ENCODE measurements at regions not wholly inside any gene's neighbourhood (a gene's known extent, or its start where the extent isn't known, plus 50 kb on each side); places are given as distances from the start of the nearest gene placed in this dataset.

DNA sequence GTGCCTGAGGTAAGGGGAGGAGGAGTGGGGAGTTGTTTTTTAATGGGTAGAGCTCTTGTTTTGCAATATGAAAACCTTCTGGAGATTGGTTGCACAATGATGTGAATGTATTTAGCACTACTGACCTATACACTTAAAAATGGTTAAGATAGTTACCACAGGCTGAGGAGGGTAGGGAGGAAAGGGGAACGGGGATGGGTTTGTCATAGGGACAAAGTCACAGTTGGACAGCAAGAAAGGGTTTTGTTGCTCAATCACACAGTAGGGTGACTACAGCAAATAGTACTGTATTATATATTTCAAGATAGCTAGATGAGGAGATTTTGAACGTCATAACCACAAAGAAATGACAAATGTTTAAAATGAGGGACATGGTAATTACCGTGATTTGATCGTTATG, 1562.4 kb downstream of the AACS start:
- TF ChIP-seq, protein P1, sequence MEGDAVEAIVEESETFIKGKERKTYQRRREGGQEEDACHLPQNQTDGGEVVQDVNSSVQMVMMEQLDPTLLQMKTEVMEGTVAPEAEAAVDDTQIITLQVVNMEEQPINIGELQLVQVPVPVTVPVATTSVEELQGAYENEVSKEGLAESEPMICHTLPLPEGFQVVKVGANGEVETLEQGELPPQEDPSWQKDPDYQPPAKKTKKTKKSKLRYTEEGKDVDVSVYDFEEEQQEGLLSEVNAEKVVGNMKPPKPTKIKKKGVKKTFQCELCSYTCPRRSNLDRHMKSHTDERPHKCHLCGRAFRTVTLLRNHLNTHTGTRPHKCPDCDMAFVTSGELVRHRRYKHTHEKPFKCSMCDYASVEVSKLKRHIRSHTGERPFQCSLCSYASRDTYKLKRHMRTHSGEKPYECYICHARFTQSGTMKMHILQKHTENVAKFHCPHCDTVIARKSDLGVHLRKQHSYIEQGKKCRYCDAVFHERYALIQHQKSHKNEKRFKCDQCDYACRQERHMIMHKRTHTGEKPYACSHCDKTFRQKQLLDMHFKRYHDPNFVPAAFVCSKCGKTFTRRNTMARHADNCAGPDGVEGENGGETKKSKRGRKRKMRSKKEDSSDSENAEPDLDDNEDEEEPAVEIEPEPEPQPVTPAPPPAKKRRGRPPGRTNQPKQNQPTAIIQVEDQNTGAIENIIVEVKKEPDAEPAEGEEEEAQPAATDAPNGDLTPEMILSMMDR (IDR thresholded peaks at IDR 0.05; ENCODE audit: low read depth, low read length), result no peak
- TF ChIP-seq, protein P2, sequence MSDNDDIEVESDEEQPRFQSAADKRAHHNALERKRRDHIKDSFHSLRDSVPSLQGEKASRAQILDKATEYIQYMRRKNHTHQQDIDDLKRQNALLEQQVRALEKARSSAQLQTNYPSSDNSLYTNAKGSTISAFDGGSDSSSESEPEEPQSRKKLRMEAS (IDR thresholded peaks at IDR 0.05; ENCODE audit: low read depth, low read length), result no peak
- TF ChIP-seq POLR2A (IDR thresholded peaks at IDR 0.05; ENCODE audit: extremely low read depth, insufficient read length), result no peak
